ENCODE measurements at regions not wholly inside any gene's neighbourhood (a gene's known extent, or its start where the extent isn't known, plus 50 kb on each side); places are given as distances from the start of the nearest gene placed in this dataset.

DNA sequence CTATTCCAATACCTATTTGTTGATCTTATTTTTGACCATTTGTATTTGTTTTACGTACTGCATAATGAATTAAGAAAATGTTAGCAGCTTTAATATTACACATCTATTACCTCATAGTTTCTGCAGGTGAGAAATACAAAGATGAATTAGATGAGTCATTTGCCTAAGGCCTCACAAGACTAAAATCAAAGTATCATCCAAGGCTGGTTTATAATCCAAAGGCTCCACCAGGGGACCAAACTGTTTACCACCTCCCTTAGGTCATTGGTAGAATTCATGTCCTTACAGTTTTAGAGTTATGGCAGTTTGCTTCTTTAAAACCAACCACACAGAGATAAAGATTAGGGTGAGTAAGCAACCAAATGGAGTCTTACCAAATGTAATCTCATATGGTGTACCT lies 848.1 kb downstream of the SLITRK6 start:
- no peak for DNase-seq
- TF ChIP-seq CTCF (IDR thresholded peaks at IDR 0.05) (no peak), POLR2A (IDR thresholded peaks at IDR 0.05) (no peak)
- intact Hi-C loops (cut with DNase I), result no loop called here
- Histone ChIP-seq H3K4me1 (no peaks in the 10 kb centered on the region), H3K9me3 (no peaks in the 10 kb centered on the region), H3K27ac (no peak overlapping the region), H3K36me3 (no peaks in the 10 kb centered on the region), H3K4me3 (no peak overlapping the region), H3K27me3 (no peaks in the 10 kb centered on the region)
- 40 to 75% methylated on average over 1 of the region's 1 CpG for WGBS, 2 donors

DNA sequence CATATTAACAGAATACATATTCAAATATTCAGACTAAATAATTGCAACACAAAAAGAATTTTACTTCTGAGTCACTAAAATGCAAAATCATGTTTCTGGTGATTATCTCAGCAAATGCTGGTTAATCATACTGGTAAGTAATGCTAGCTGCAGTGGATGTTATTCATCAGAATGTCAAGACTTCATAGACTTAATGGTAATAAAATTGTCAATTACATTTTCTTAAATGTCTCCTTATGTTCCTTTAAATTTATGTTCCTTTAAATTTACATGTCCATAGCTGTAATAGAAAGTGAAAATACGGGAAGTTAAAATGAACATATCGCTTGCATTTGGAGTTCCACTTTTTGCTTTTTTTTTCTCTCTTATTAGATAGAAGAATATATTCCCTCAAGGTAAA lies 853.0 kb downstream of the SLITRK6 start:
- 64 to 65% methylated on average over 2 of the region's 2 CpGs for WGBS, 2 donors
- Histone ChIP-seq H3K9me3 (no peaks in the 10 kb centered on the region), H3K36me3 (no peaks in the 10 kb centered on the region), H3K4me1 (no peaks in the 10 kb centered on the region), H3K27me3 (no peaks in the 10 kb centered on the region), H3K4me3 (no peak overlapping the region), H3K27ac (no peak overlapping the region)
- intact Hi-C loops (cut with DNase I), result no loop called here
- no peak for TF ChIP-seq POLR2A (IDR thresholded peaks at IDR 0.05)
- no peak for TF ChIP-seq CTCF (IDR thresholded peaks at IDR 0.05)
- DNase-seq, result no peak

DNA sequence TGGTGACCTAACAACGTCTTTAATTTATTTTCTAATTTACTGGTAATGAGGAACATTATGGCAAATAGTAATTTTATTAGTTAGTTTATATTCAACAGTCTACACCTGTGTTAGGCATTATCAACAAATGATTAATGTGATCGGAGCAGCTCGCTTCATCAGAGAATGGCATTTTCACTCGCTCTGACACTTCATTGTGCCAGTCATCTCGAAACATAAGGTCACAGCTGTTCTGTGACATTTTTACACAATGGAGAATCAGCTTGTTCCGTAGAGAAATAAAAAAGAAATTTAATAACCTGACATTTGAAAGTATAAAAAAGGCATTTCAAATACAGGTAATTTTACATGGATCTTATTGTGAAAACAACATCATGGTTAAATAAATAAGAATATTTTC lies 858.4 kb downstream of the SLITRK6 start:
- TF ChIP-seq POLR2A (IDR thresholded peaks at IDR 0.05) (no peak), CTCF (IDR thresholded peaks at IDR 0.05) (no peak)
- H3K27ac ChIP-seq, result no peak overlapping the region
- intact Hi-C loops (cut with DNase I), result no loop called here
- no peaks in the 10 kb centered on the region for H3K27me3 ChIP-seq
- 71 to 73% methylated on average over 6 of the region's 6 CpGs for WGBS, 2 donors
- no peaks in the 10 kb centered on the region for H3K9me3 ChIP-seq
- DNase-seq, result no peak
- H3K4me3 ChIP-seq, result no peak overlapping the region
- no peaks in the 10 kb centered on the region for H3K4me1 ChIP-seq
- H3K36me3 ChIP-seq, result no peaks in the 10 kb centered on the region

GRCh38 chr13:84940167-84940566 lies 859.1 kb downstream of the SLITRK6 start:
- Histone ChIP-seq H3K27ac (no peak overlapping the region), H3K4me1 (no peaks in the 10 kb centered on the region), H3K36me3 (no peaks in the 10 kb centered on the region), H3K9me3 (no peaks in the 10 kb centered on the region), H3K27me3 (no peaks in the 10 kb centered on the region), H3K4me3 (no peak overlapping the region)
- no peak for DNase-seq
- 86 to 95% methylated on average over 6 of the region's 6 CpGs for WGBS, 2 donors
- intact Hi-C loops (cut with DNase I), result no loop called here
- TF ChIP-seq CTCF (IDR thresholded peaks at IDR 0.05) (no peak), POLR2A (IDR thresholded peaks at IDR 0.05) (no peak)

DNA sequence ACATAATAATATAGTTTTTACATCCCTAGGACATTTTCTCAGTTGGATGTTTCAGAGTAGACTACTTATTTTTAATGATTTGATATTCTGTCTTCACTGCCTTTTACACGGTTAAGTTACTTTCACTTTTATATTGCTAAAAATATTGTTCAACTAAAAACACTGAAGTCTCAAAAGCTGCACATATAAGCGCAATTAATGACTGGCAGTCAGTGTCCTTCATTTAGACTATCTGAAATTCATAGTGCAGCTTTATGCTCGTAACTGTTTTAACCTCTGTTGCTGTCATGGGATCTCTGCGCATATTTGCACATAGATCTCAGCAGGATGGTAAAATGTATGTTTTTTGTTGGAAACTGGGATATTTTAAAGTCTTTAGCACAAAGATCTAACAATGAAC lies 864.3 kb downstream of the SLITRK6 start:
- H3K4me1 ChIP-seq, result no peaks in the 10 kb centered on the region
- no peaks in the 10 kb centered on the region for H3K36me3 ChIP-seq
- WGBS, 2 donors, result 32 to 48% methylated on average over 4 of the region's 4 CpGs
- TF ChIP-seq POLR2A (IDR thresholded peaks at IDR 0.05) (no peak), CTCF (IDR thresholded peaks at IDR 0.05) (no peak)
- peak overlapping the region in 2 of 4 donors; percentile 4 to 34 for H3K4me3 ChIP-seq
- no peak for DNase-seq
- intact Hi-C loops (cut with DNase I), result no loop called here
- H3K27ac ChIP-seq, result no peak overlapping the region
- H3K27me3 ChIP-seq, result no peaks in the 10 kb centered on the region
- no peaks in the 10 kb centered on the region for H3K9me3 ChIP-seq

Data from esophagus squamous epithelium (tissue), 5 donors.